GM12878 (cell line): ENCODE measurements at regions not wholly inside any gene's neighbourhood (a gene's known extent, or its start where the extent isn't known, plus 50 kb on each side); places are given as distances from the start of the nearest gene placed in this dataset.

Source experiments
- ATAC-seq: fragments of 200-7000 bp; cut with Tn5 transposase; 3 replicates; pipeline ENCODE4 v1.9.1; 2020; ENCODE audit warnings: mild to moderate bottlenecking, moderate library complexity
- BruUV-seq: library from RNA; stranded (reverse); fragments of 400-500 nt; replicated peaks from 2 replicates; lab custom pipeline; 2021; lab: Mats Ljungman, UMichigan
- CTCF ChIA-PET: fragments of 300-600 bp; sonication (Branson Sonifier 250); formaldehyde crosslinking; extraction: SDS; loops from one replicate; lab custom pipeline; 2021; ENCODE audit warnings: inconsistent platforms; lab: Yijun Ruan, JAX
- POLR2A ChIA-PET: fragments of 350-600 bp; formaldehyde crosslinking; extraction: SDS; loops from one replicate; lab custom pipeline; 2021; ENCODE audit warnings: inconsistent platforms; lab: Charles Lee
- RAD21 ChIA-PET: fragments of 300-600 bp; sonication (Branson Sonifier 250); formaldehyde crosslinking; loops from one replicate; lab custom pipeline; 2023; ENCODE audit warnings: antibody characterized with exemption; ENCODE audit not compliant: unreplicated experiment; lab: Charles Lee
- SMC1A ChIA-PET: fragments of 300-600 bp; sonication (Branson Sonifier 250); formaldehyde crosslinking; loops from one replicate; lab custom pipeline; 2023; ENCODE audit not compliant: unreplicated experiment, uncharacterized antibody; lab: Charles Lee
- DNase-seq: peaks from one replicate; pipeline ENCODE4 v3.0.0-alpha.2; 2011; ENCODE audit warnings: low read depth, low spot score
- FAIRE-seq: peaks from 3 replicates; lab custom pipeline; 2011; peaks lifted over from hg19 to GRCh38; lab: Jason Lieb, UNC
- H2AFZ ChIP-seq: 2 replicates; pipeline ENCODE4 v1.6.0; 2011; ENCODE audit warnings: low read depth, low read length, control low read depth; ENCODE audit not compliant: control insufficient read depth
- H3K27ac ChIP-seq: 2 replicates; pipeline ENCODE4 v1.5.1; 2011; ENCODE audit warnings: control low read depth; ENCODE audit not compliant: control insufficient read depth, insufficient read depth
- H3K27me3 ChIP-seq, 2 experiments: replicated peaks in 1 of 2; 2 replicates each; pipeline versions ENCODE4 v1.6.0 to v1.6.1; 2011; ENCODE audit warnings: low read length in 1 of 2; ENCODE audit not compliant: control insufficient read depth in 2 of 2, insufficient read depth in 2 of 2
- H3K36me3 ChIP-seq, 2 experiments: 2 replicates each; pipeline ENCODE4 v1.5.1; 2011; ENCODE audit warnings: low read length in 1 of 2; ENCODE audit not compliant: control insufficient read depth in 2 of 2, insufficient read depth in 2 of 2
- H3K4me1 ChIP-seq: 2 replicates; pipeline ENCODE4 v1.6.1; 2011; ENCODE audit warnings: mild to moderate bottlenecking, low read length, moderate library complexity, mixed read lengths; ENCODE audit not compliant: control insufficient read depth, insufficient read depth
- H3K4me2 ChIP-seq: 2 replicates; pipeline ENCODE4 v1.6.0; 2011; ENCODE audit warnings: control low read depth; ENCODE audit not compliant: control insufficient read depth, insufficient read depth
- H3K4me3 ChIP-seq: fragments of 200-600 bp; sonication (generic); 2 replicates; pipeline ENCODE4 v1.5.1; 2016
- H3K79me2 ChIP-seq: 2 replicates; pipeline ENCODE4 v1.6.0; 2011; ENCODE audit warnings: low read length; ENCODE audit not compliant: control insufficient read depth, insufficient read depth
- H3K9ac ChIP-seq: 2 replicates; pipeline ENCODE4 v1.8.0; 2011; ENCODE audit warnings: low read length, control low read depth, mixed read lengths; ENCODE audit not compliant: control insufficient read depth, insufficient read depth
- H3K9me3 ChIP-seq: replicated peaks from 3 replicates; pipeline ENCODE4 v1.5.1; 2011; ENCODE audit warnings: mild to moderate bottlenecking, low read length; ENCODE audit not compliant: control insufficient read depth, insufficient read depth
- H4K20me1 ChIP-seq: 2 replicates; pipeline ENCODE4 v1.6.0; 2011; ENCODE audit not compliant: control insufficient read depth, insufficient read depth
- CREM ChIP-seq: IDR thresholded peaks from 2 replicates; pipeline ENCODE4 v1.6.1; 2014; ENCODE audit warnings: antibody characterized with exemption, low read depth
- POLR2AphosphoS2 ChIP-seq: IDR thresholded peaks from 2 replicates; pipeline ENCODE4 v1.6.1; 2011; ENCODE audit warnings: low read depth, mild to moderate bottlenecking, low read length, improper control_type of control experiment, moderate library complexity
- RAD21 ChIP-seq: IDR thresholded peaks from 2 replicates; pipeline ENCODE4 v1.6.1; 2011; ENCODE audit warnings: mild to moderate bottlenecking, low read depth, low read length, moderate library complexity; ENCODE audit not compliant: insufficient read depth
- TCF12 ChIP-seq: IDR thresholded peaks from 2 replicates; pipeline ENCODE4 v1.6.1; 2011; ENCODE audit warnings: low read depth, mild to moderate bottlenecking, low read length
- whole genome bisulfite sequencing: methylation state at CpG from one replicate; pipeline ENCODE4 v1.1.6; 2016; ENCODE audit warnings: low lambda C conversion rate; ENCODE audit not compliant: insufficient replicate concordance, insufficient coverage; ENCODE audit errors: missing lambda C conversion rate; 5-methylcytosine and 5-hydroxymethylcytosine counted together
- in situ Hi-C: fragments of 300-500 bp; cut with MboI; formaldehyde crosslinking; loops from 9 replicates; pipeline ENCODE4 v1.14.3; 2018; ENCODE audit warnings: mixed read lengths
- intact Hi-C: fragments of 100-400 bp; cut with micrococcal nuclease; formaldehyde crosslinking; loops from one replicate; pipeline ENCODE4 v1.14.2; 2022; ENCODE audit not compliant: unreplicated experiment
- TF ChIP-seq, protein P1 (sequence below), 3 experiments: IDR thresholded peaks in 2 of 3; conservative IDR thresholded peaks in 1 of 3; 2 replicates each; pipeline ENCODE4 v1.5.1; 2011; ENCODE audit warnings: low read depth in 3 of 3, low read length in 3 of 3, mild to moderate bottlenecking in 3 of 3, control low read depth in 2 of 3, moderate library complexity in 2 of 3, inconsistent platforms in 1 of 3, mixed read lengths in 1 of 3; ENCODE audit not compliant: control insufficient read depth in 2 of 3, insufficient read depth in 1 of 3; ENCODE audit errors: extremely low read depth in 1 of 3
- TF ChIP-seq, protein P2 (sequence below): fragments of 450-650 bp; IDR thresholded peaks from 2 replicates; pipeline ENCODE4 v1.6.1; 2017; ENCODE audit warnings: low read depth, mild to moderate bottlenecking, moderate library complexity
- TF ChIP-seq, protein P3 (sequence below): IDR thresholded peaks from 2 replicates; pipeline ENCODE4 v1.6.1; 2011; ENCODE audit warnings: borderline replicate concordance, low read depth, mild to moderate bottlenecking, moderate library complexity, mixed read lengths, low read length; ENCODE audit not compliant: insufficient read depth; ENCODE audit errors: extremely low read length

GRCh38 chr13:55245005-55245644, 1895.6 kb upstream of the PRR20A start:
- H3K27me3 ChIP-seq: no peaks in the 10 kb centered on the region
- ChIA-PET POLR2A (no interaction called here), SMC1A (no interaction called here), RAD21 (interaction anchor here (1.5 to 1.7 kb wide), 2 partner anchors 1463 to 1994 kb away, joined by 5 to 11 read pairs; no protein-coding TSS in a partner anchor)
- intact Hi-C loops: loop anchor here (1.0 to 5.0 kb wide), 2 partner anchors 1463 to 1993 kb away; no protein-coding TSS in a partner anchor
- H4K20me1 ChIP-seq: no peaks in the 10 kb centered on the region
- no peaks in the 10 kb centered on the region for H3K36me3 ChIP-seq
- H3K4me2 ChIP-seq: no peak overlapping the region
- no peaks in the 10 kb centered on the region for H3K79me2 ChIP-seq
- no peak for ATAC-seq
- no peak for DNase-seq
- H3K9me3 ChIP-seq: no peaks in the 10 kb centered on the region
- no peak overlapping the region for H3K27ac ChIP-seq
- H3K9ac ChIP-seq: no peak overlapping the region
- no TSS peak for BruUV-seq
- no peak overlapping the region for H3K4me3 ChIP-seq
- no peak for FAIRE-seq
- H2AFZ ChIP-seq: no peak overlapping the region
- TF ChIP-seq RAD21 (peak; percentile 44; the same call in 1 of the 2 replicates), CREM (no peak)
- TF ChIP-seq, protein P1, sequence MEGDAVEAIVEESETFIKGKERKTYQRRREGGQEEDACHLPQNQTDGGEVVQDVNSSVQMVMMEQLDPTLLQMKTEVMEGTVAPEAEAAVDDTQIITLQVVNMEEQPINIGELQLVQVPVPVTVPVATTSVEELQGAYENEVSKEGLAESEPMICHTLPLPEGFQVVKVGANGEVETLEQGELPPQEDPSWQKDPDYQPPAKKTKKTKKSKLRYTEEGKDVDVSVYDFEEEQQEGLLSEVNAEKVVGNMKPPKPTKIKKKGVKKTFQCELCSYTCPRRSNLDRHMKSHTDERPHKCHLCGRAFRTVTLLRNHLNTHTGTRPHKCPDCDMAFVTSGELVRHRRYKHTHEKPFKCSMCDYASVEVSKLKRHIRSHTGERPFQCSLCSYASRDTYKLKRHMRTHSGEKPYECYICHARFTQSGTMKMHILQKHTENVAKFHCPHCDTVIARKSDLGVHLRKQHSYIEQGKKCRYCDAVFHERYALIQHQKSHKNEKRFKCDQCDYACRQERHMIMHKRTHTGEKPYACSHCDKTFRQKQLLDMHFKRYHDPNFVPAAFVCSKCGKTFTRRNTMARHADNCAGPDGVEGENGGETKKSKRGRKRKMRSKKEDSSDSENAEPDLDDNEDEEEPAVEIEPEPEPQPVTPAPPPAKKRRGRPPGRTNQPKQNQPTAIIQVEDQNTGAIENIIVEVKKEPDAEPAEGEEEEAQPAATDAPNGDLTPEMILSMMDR (IDR thresholded peaks at IDR 0.05 in 2 of 3, conservative IDR thresholded peaks at IDR 0.05 in 1 of 3; ENCODE audit: control insufficient read depth in 2 of 3, extremely low read depth in 1 of 3, insufficient read depth in 1 of 3, low read depth in 3 of 3, low read length in 3 of 3): peak in 2 of 3 experiments; percentile 21; a peak in 2 of 6 replicates
- TF ChIP-seq, all 136 proteins: peak for 2
- in situ Hi-C loops: no loop called here
- CTCF ChIA-PET: interaction anchor here (0.7 to 2.2 kb wide), 3 partner anchors 173 to 1994 kb away, joined by 4 to 9 read pairs (median 5); no protein-coding TSS in a partner anchor
- WGBS: 21% methylated on average over 4 of the region's 4 CpGs
- H3K4me1 ChIP-seq: no peaks in the 10 kb centered on the region

- ChIA-PET CTCF (no interaction called here), RAD21 (no interaction called here), POLR2A (no interaction called here), SMC1A (no interaction called here)
- H2AFZ ChIP-seq: no peak overlapping the region
- no TSS peak for BruUV-seq
- no peaks in the 10 kb centered on the region for H3K9me3 ChIP-seq
- H3K36me3 ChIP-seq: no peaks in the 10 kb centered on the region
- TF ChIP-seq TCF12: no peak
- no peak for TF ChIP-seq POLR2AphosphoS2
- TF ChIP-seq, protein P2, sequence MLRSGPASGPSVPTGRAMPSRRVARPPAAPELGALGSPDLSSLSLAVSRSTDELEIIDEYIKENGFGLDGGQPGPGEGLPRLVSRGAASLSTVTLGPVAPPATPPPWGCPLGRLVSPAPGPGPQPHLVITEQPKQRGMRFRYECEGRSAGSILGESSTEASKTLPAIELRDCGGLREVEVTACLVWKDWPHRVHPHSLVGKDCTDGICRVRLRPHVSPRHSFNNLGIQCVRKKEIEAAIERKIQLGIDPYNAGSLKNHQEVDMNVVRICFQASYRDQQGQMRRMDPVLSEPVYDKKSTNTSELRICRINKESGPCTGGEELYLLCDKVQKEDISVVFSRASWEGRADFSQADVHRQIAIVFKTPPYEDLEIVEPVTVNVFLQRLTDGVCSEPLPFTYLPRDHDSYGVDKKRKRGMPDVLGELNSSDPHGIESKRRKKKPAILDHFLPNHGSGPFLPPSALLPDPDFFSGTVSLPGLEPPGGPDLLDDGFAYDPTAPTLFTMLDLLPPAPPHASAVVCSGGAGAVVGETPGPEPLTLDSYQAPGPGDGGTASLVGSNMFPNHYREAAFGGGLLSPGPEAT: no peak
- TF ChIP-seq, protein P3, sequence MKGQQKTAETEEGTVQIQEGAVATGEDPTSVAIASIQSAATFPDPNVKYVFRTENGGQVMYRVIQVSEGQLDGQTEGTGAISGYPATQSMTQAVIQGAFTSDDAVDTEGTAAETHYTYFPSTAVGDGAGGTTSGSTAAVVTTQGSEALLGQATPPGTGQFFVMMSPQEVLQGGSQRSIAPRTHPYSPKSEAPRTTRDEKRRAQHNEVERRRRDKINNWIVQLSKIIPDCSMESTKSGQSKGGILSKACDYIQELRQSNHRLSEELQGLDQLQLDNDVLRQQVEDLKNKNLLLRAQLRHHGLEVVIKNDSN: no peak
- in situ Hi-C loops (no loop called here), intact Hi-C loops (no loop called here)
- H3K4me2 ChIP-seq: no peak overlapping the region
- FAIRE-seq (no peak), ATAC-seq (no peak), DNase-seq (no peak)
- WGBS: 30% methylated on average over 6 of the region's 6 CpGs
- H3K79me2 ChIP-seq: no peaks in the 10 kb centered on the region
- no peaks in the 10 kb centered on the region for H3K4me1 ChIP-seq
- no peaks in the 10 kb centered on the region for H4K20me1 ChIP-seq
- H3K27ac ChIP-seq: no peak overlapping the region
- no peak overlapping the region for H3K9ac ChIP-seq
- H3K4me3 ChIP-seq: no peak overlapping the region
- no peaks in the 10 kb centered on the region for H3K27me3 ChIP-seq
Measured at GRCh38 chr13:55255236-55255635, 1885.5 kb upstream of the PRR20A start.
